ENCODE measurements at regions not wholly inside any gene's neighbourhood (a gene's known extent, or its start where the extent isn't known, plus 50 kb on each side); places are given as distances from the start of the nearest gene placed in this dataset.

DNA sequence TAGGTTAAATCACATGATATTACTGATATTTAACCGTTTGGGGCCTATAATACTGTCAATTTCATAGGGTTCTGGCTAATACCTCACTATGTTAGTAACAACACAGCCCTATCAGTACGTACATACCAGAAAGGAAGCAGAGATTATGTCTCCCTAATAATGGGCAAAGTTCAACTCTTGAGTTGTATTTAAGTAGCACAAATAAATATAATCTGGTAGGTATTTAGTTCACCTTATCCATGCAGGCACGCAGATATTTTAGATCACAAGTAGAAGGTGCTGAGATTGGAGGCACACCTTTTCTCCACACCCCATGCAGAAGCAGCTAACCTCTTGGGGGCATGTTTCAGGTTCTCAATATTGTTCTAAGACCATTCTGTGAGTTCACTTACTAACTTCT lies 118.9 kb downstream of the IRS1 start:
- no peak for DNase-seq (ENCODE audit: low read depth in 2 of 2)

- DNase-seq (ENCODE audit: low read depth in 2 of 2), result no peak
Measured at GRCh38 chr2:226679389-226680065, 120.1 kb downstream of the IRS1 start.

DNA sequence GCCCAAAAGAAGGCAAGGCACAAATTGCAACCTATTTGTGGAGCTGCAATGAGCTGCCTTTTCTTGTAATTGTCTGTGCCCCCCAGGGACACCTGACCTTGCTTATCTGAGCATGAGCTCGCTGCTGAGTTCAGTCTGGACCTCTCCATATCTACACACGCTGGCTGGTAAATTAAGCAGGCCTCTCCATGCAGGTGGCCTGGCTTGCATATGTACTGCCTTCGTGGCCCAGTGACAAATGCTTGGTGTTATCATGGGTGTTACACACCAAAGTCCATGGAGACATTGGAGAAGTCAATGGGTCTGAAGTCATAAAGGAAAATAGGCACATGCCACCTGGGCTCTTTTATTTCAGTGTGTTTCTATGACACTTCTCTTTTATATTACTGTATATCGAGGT lies 121.2 kb downstream of the IRS1 start:
- DNase-seq (ENCODE audit: low read depth in 2 of 2), result no peak

- no peak for DNase-seq (ENCODE audit: low read depth in 2 of 2)
Measured at GRCh38 chr2:226677080-226677479, 122.5 kb downstream of the IRS1 start.

GRCh38 chr2:226676618-226677017 lies 123.0 kb downstream of the IRS1 start:
- DNase-seq (ENCODE audit: low read depth in 2 of 2), result no peak

- DNase-seq (ENCODE audit: low read depth in 2 of 2), result no peak
Measured at GRCh38 chr2:226674123-226674522, 125.5 kb downstream of the IRS1 start.

- no peak for DNase-seq (ENCODE audit: low read depth in 2 of 2)
Measured at GRCh38 chr2:226673314-226673723, 126.3 kb downstream of the IRS1 start.

GRCh38 chr2:226671141-226671676 lies 128.4 kb downstream of the IRS1 start:
- no peak for DNase-seq (ENCODE audit: low read depth in 2 of 2)

GRCh38 chr2:226669905-226670304 lies 129.7 kb downstream of the IRS1 start:
- no peak for DNase-seq (ENCODE audit: low read depth in 2 of 2)

GRCh38 chr2:226669249-226669648 lies 130.4 kb downstream of the IRS1 start:
- no peak for DNase-seq (ENCODE audit: low read depth in 2 of 2)

- no peak for DNase-seq (ENCODE audit: low read depth in 2 of 2)
Measured at GRCh38 chr2:226667736-226668135, 131.9 kb downstream of the IRS1 start.

DNA sequence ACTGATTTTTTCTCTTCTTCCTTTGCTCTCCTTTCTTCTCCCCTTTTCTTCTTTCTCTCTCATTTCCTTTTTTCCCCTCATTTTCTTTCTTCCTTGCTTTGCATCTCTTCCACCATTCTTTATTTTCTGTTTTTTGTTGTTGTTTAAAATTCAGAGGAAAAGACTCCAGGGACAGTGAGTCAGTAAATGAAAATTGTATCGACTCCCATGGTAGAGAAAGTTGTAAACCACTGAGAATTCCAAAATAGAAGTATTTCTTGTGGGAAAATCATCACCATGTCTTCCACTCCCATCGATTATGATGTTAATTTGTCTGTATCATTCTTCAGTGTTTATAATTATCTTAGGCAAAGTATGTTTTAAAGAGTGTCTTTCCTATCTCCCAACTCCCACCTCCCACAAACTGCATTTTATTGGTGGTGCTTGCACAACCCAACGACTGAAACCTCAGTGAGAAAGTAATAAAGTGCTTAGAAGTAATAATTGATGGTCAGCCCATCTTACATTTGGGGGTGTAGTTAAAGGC lies 134.3 kb downstream of the IRS1 start:
- no peak for DNase-seq (ENCODE audit: low read depth in 2 of 2)

DNA sequence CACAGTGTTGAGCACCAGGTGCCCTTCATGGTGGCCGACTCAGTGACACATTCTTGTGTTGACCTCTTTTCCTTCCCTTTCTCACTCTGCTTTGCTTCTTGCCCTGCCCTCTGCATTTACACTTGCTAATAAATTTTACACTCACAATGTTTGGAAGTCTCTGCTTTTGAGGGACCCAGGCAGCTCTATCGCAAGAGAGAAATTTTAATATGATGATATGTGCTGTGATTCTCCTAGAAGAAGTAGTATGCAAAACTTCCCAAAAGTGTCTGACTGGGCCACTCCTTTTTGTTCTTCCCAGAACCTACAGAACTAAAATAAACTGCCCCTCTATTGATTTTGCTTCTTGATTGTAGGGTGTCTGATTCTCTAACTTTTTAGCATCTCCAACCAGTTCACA lies 135.0 kb downstream of the IRS1 start:
- DNase-seq (ENCODE audit: low read depth in 2 of 2), result no peak

DNA sequence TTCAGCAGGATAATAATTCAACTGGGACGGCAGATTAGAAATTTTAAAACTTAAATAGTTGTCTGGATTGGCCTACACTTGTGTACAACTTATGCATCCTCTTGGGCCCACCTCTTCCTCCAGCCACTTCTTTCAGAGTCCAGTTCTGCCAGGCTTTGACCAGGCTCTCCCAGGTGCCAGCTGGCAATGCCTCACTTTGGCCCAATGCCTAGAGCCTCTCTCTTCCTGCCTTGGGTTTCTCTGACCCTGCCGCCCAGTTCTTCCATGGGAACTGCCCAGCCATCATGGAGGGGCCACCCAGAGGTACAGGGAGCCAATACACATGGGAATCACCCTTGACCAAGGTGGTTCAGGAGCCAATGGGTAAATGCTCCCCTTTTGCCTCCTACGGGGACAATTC lies 135.5 kb downstream of the IRS1 start:
- no peak for DNase-seq (ENCODE audit: low read depth in 2 of 2)

DNA sequence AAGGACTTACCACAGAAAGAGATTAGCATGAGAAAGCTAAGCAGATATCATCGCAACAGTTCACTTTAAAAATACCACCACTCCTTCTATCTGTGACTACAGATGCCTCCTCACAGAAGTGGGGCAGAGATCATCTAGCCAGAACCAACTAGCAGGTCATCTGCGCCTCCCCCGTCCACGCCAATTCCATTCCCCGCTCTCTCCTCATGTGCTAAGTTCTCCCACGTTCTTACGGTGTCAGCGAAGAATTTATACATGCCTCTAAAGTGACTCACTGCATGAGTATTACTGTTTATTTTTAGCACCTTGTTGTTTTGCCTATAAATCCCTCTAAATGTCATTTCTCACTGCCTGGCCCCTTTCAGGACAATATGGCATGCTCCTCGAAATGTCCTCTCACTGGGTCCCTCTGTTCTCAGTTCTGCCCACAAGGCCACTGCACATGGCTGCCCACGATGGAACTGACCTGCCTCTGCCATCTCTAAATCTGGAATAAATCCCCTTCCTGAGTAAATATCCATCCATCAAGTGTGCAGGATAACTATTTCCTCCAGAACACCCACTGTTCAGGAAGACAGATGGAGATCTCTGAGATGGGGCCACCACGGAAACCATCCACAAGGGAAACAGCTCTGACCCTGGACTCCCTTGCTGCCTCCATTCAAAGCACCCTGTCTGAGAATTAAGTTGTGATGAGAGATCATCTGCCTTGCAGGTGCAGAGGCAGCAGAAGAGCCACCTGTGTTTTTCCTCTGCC lies 137.7 kb downstream of the IRS1 start:
- DNase-seq (ENCODE audit: low read depth in 2 of 2), result no peak

DNA sequence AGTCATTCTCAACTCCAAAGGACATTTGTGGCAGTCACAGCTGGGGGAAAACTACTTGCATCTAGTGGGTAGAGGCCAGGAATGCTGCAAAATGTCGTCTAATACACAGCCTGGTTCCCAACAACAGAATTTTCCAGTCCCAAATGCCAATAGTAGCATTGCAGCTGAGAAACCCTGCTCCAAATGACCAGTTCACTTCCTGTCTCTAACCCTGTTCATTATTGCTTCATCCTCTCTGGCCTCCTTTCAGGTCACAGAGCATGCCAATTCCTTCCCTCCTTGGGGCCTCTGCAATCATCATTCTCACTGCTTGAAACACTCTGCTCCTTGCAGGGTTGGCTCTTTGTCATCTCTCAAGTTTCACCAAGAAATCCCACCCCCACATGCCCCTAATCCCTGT lies 139.1 kb downstream of the IRS1 start:
- no peak for DNase-seq (ENCODE audit: low read depth in 2 of 2)

- no peak for DNase-seq (ENCODE audit: low read depth in 2 of 2)
Measured at GRCh38 chr2:226660124-226660523, 139.5 kb downstream of the IRS1 start.

DNA sequence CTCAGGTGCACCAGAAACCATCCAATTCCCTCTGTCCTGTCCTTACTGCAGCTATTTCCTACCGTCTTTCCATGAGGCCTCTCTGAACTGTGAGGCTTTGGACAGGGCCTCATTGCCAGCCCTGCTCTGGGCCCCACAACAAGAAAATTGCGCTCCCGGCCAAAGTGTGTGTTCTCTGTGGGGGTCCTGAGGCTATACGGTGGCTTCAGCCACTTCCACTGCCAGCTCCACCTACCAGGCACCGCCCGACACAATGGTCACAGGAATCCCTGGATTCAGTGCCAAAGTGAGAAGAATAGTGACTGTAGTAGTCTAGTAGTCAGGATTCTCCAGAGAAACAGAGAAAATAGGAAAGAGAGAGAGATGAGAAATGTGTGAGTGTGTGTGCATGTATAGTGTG lies 140.2 kb downstream of the IRS1 start:
- DNase-seq (ENCODE audit: low read depth in 2 of 2), result no peak

DNA sequence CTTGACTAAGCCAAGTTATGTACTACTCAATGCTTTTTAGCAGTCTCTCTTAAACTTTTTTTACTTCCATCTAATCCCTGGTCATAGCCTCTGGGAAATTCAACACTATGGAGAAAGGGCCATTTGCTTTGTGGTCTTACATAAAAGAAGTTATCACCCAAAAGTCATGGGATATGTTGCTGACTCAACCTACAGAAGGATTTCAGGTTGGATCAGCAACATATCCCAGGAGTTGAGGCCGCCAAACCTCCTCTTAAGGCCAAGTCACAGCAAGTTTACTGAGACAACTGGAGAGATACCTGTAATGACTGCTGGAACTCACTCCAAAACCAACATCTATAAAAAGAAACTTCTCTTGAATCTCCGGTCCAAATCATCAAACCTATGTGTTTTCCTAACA lies 141.1 kb downstream of the IRS1 start:
- DNase-seq (ENCODE audit: low read depth in 2 of 2), result no peak

- DNase-seq (ENCODE audit: low read depth in 2 of 2), result no peak
Measured at GRCh38 chr2:226657340-226658053, 142.1 kb downstream of the IRS1 start.

DNA sequence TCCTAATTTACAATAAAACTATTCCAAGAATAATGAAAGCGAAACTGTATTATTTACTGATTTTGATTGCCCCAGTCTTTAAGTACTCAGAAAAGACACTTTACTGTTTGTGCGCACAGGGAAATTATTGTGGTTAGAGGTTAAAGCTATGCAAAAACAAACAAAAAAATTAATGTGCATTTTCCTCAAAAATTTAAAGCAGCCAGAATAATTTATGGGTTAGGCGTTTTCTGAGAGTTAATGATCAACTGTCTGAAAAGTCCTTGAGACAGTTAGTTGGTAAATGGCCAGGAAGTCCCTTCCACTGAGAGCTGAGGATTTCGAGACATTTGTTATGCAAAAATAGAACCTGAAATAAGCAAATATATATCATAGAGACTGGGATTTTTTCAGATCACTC lies 143.3 kb downstream of the IRS1 start:
- no peak for DNase-seq (ENCODE audit: low read depth in 2 of 2)

- no peak for DNase-seq (ENCODE audit: low read depth in 2 of 2)
Measured at GRCh38 chr2:226655871-226656270, 143.7 kb downstream of the IRS1 start.

Measured in stimulated activated CD8-positive, alpha-beta memory T cell treated with anti-CD3 and anti-CD28 coated beads, Interleukin-15, amount 100 ng/mL, for 48 hours (primary cell).